SIG-M5 treated with dmso at 0.1 percent for 504 hours (cell line): ENCODE measurements at regions not wholly inside any gene's neighbourhood (a gene's known extent, or its start where the extent isn't known, plus 50 kb on each side); places are given as distances from the start of the nearest gene placed in this dataset.

Experiments
- DNase-seq: peaks from one replicate; lab custom pipeline; 2025; ENCODE audit not compliant: unreplicated experiment; lab: John Stamatoyannopoulos, UW

DNA sequence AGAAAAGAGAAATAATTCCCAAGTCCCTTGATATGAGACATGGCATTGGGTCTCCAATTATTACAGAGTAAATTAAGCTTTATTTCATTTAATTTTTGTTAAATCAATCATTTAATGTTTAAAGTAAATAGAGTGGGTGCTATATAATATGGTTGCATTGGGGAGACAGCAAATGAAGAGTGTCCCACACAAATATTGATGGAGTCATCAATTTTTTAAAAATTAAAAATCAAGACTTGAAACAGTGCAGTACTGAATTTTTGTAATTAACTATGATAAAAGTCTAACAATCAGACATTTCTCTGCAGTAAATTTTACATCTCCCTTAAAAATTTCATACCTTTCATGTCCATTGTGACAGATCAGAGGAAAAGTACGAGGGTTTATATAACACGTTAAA is 193.9 kb upstream of the ID4 start:
- no peak for DNase-seq

DNA sequence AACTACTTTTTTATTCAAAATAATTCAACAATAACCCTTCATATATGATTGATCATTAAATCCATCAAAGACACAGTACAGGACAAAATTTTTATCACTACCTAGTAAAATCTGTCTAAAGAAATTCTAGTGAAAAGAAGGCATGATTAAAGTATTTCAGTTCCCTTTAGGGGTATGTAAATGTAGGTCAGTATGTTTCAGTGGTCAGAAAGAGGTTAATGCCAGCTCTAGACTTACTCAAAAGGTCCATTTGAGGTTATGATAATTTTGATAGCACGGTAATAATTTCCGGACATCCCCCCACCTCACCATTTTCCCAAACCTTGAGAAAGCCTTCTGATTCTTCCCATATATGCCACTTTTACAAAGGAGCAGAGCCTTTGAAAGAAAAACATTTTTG is 193.5 kb upstream of the ID4 start:
- DNase-seq: no peak

DNA sequence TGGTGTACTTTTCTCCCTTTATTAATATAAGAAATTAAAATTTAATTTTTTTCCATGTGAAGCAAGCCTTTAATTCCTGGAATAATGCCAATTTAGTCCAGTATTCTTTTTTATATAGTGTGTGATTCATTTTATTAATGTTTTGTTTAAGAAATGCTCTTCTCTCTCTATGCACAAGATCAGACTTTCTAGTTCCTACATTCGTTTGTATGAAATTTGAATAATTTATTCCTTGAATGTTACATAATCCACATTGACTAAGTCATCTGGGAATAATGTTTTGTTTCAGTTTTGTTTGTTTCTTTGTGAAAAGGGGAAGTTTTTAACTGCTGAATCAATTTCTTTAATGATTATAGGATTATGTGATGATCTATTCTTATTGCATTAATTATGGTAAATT is 181.4 kb upstream of the ID4 start:
- DNase-seq: no peak

DNA sequence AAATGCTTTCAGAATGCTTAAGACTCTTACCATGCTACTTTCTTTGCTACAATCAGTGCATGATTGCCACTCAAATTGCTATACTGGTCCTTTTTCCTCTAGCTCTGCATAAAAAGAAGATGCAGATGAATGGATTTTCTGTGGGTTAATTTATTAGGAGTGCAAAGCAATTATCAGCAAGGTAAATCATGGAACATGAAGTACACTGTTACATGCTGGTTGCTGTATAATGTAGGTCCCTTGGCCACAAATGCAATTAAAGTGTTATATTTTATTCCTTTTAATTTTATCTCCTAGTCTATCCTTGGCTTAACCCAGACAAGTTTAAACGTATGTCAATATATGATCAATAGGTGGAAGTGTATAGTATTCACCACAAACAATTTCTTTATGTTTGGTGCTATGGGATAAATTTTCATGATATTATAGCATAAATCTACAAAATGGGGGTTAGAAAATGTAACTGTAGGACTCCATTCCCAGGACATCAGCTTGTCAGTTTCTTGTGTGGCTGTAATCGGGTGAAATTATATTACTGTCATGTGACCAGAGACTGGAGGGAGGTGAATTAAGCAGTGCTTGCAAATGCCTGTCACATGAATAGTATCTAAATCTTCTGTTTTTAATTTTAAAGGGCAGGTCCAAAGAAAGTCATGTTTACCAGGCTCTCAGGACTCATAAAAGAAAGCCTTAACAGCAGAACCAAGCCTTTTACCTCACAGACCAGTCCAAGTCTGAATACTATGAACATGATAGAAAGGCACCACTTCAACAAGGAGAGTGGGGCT is 176.9 kb upstream of the ID4 start:
- no peak for DNase-seq

DNA sequence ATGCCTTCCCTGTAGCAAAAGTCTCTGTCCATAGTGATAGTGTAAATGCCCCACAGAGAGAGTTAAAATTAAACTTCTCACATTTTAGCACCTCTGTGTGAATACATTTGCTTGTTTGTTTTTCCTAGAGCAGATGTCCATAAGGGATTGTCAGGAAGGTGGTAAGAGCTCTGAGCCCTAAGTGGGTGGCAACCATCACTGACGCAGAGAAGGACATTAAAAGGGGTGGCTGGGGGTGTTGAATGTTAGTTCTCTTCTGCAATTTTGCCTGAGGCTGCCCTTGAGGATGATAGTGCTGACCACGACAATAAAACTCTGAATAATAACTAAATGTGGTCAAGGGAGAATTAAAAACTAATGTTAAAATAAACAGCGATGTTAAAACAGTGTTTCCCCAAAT is 174.3 kb upstream of the ID4 start:
- no peak for DNase-seq

DNA sequence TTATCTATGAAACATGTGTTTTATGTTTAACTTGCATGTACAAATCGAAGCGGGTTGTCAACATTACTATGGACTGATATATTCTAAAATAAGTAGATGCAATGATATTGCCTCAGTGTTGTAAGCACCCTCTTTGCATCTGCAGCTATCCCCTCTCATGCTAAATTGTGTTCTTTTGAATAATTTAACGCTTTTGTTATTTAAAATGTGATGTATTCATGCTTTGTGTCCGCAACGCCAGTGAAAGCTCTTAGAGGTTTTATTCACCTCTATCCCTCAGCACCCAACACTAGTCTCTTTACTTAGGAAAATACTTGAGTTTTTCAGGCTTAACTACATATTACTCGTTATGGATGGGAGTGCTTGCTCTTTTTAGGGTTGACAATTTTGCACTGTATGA is 173.7 kb upstream of the ID4 start:
- DNase-seq: no peak

DNA sequence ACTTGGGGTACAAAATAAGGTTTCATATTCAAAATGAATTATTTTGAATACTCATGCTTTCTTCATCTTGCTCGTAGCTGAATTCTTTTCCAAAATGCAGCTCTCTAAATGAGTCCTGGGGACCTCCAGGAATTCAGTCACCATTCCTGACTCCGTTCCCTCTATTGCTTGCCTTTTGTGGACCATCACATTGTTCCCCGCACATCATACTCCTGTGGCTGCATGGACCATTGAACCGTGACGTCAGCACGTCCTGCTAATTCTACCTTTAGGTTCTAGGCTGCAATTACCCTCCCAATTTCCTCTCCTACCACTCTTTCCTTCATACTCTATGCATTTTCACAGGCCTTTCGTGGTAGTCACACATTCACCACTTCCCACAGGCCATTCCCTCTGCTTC is 173.1 kb upstream of the ID4 start:
- no peak for DNase-seq

DNA sequence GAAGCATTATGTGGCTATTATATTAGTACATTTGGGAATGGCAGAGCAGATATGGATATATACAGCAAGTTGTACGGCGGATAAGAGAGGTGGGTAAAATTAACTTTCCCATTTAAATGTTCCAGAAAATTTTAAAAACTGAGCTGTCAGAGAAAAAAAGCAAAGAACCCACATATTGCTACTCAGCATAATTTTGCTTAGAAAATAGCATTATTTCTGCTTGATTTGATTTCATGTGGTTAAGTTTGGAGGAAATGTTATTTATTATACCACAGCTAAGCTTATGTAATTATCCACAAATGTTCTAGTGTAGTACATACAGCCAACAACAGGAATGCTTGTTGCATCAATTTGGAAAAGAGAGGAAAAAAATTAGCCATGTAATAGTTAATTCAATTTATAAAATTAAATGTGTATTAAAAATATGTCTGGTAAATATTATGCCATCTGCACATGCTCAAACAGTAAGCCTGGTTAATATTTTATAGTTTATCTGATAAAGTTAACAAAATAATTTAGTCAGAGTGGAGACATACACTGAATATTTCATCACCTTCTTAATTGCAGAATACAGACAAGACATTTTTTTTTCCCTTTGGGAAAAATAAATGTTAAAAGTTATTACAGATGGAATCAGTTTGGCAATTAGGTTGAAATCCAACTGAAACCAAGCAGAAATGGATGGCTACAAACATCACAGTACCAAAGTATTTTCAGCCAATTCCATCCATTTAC is 172.1 kb upstream of the ID4 start:
- DNase-seq: no peak

DNA sequence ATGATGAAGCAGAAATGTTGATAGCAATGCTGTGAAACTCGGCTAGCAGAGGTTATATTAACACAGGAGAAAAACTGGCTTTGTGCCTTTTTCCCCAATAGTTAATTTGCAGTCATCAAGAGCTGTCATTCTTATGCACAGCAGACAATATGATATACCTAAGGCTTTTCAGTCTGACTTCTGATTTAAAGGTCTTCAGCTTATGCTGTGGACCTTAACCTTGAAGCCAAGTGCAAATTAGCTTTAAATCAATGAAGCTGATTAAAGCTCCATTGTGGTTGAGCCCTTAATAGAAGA is 171.6 kb upstream of the ID4 start:
- no peak for DNase-seq

DNA sequence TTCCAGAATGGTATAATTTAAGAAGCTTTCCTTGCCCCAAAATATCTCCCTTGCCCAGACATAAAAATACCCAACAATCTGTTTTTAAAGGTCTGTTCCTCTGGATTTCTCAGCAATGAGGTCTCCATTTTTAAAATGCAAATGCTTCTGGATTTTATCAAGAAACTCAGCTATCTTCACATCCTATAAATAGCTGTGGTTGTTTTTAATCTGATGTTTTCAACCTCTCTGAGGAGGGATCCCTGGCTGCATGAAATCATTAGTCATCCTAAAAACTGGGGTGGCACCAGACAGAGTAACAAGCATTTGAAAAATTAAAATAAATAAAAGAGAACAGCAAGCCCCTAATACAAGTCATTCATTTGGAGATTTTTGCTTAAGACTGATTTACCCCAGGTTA is 168.5 kb upstream of the ID4 start:
- no peak for DNase-seq

DNA sequence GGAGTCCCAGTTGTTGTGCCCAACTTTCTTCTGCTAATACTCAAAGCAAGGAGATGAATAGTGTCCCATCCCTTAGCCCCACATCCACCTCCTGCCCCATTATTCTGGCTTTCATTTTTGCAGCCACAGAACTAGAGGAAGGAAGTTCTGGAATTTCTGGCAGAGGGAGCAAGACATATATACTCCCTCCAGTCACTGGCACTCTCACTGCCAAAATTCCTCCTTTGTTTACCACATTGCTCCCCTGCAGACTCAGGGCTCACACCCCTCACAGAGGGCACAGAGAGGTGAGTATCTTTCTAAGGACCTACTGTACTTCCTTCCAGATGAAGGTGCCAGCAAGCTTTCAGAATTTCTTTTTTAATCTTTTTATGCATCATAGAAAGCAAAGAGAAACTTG is 168.0 kb upstream of the ID4 start:
- no peak for DNase-seq

DNA sequence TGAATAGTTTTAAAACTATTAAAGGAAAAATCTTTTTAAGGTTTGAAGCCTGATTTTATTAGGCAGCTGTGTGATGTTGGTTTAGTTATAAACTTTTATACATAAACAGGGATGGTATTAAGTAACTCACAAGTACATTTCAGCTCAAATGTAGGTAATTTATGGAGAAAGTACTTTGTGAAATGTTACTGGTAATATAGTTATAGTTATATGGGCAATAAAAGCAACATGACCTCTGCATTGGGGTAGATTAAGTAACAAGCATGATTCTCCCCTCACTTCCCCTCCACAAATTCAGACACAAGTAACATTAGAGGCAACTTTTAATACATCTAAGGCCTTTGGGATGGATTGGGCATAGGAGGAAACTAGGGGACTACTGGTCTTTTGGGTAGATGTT is 154.3 kb upstream of the ID4 start:
- no peak for DNase-seq

DNA sequence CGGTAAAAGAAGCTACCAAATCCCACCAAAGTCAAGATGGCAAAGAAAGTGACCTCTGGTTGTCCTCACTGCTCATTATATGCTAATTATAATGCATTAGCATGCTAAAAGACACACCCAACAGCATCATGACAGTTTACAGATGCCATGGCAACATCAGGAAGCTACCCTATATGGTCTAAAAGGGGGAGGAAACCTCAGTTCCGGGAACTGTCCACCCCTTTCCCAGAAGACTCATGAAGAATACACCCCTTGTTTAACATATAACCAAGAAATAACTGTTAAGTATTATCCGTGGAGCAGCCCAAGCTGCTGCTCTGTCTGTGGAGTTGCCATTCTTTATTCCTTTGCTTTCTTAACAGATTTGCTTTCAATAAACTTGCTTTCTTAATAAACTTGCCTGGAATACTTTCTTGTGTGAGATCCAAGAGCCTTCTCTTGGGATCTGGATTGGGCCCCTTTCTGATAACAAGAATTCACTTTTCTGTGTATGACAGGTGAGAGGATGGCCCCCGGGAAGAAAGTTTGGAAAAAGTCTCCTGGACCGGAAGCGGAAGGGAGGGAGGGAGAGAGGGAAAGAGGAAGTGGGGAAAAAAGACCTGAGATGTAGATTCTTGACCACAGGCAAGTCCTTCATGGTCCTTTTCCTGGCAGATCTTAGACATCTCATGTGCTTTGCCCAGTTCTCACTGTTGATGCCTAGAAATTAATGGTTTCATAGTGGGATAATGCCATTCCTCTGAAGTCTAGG is 146.7 kb upstream of the ID4 start:
- no peak for DNase-seq

DNA sequence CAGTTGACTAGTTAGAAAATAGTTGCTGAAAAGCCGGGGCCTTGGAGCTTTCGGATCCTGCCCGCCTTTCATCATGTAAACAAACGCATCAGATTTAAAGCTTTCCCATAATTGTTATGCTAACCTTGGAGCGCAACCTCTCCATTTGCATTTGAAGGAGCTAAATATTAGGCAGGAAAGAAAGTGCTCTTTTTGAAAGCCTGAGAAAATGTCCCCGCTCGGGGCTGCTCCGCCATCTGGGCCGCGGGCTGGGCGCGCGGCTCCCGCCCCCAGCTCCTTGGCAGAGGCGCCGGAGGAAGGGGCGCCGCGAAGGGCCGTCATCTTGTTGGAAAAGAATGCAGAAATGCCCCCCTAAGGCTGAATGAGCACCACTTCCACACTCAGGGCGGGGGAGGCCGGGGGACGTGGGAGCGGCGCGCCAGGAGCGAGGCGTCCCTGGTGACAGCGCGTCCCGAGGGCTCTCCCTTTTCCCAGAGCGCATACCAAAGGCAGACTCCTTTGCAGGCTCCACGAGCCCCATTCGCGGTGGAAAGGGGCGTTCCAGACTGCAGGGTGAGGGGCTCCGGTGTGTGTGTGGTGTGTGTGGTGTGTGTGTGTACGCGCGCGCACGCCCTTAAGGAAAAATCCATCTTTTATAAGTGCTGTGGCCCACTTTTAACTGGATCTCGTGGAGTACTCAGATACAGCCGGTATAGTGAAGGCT is 145.6 kb upstream of the ID4 start:
- DNase-seq: no peak

DNA sequence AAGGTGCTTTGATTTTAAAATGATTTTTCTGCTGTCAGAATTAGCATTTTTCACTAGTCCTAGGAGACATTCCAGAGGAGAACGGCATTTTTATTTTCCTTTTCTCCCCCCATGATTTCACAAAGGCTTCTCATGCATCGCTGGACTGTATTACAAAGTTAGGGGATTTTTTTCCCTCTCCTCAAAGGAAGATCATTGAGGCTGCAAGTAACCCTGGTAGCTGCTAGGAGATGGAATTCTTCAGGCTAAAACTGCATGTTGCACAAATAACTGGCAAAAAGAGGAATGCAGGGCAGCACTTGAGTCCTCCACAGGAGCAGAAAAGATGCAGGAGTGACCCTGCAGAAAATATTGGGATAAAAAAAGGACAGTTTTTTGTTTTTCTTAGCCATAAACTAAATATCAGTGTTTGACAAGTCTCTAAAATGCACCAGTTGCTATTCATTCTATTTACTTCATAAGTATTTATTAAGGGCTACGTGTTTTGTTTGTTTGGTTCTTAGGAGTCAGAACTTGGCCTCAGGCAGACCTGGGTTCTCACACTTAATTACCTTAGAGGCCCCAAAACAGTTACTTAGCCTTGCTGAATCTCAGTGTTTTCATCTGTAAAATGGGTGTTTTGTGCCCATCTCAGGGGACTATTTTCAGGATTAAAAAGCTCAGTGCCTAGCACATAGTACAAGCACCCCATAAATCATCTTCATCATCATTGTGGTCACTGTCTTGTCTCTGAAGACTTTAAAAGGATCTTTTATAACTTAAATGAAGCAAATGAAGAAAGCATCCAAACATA is 144.5 kb upstream of the ID4 start:
- no peak for DNase-seq

DNA sequence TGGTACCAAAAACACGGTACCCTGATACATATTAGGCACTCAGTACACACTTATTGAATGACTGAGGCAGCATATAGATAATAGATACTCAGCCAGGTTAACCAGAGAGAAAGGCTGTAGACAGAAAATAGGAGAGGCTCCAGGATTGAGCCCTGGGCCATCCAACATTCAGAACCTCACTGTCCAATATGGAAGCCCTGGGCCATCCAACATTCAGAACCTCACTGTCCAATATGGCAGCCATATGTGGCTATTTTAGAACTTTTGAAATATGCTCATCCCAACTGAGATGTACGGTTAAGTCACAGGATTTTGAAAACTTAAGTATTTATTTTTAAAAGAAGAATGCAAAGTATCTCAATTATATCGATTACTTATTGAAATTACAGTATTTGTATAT is 142.5 kb upstream of the ID4 start:
- no peak for DNase-seq

DNA sequence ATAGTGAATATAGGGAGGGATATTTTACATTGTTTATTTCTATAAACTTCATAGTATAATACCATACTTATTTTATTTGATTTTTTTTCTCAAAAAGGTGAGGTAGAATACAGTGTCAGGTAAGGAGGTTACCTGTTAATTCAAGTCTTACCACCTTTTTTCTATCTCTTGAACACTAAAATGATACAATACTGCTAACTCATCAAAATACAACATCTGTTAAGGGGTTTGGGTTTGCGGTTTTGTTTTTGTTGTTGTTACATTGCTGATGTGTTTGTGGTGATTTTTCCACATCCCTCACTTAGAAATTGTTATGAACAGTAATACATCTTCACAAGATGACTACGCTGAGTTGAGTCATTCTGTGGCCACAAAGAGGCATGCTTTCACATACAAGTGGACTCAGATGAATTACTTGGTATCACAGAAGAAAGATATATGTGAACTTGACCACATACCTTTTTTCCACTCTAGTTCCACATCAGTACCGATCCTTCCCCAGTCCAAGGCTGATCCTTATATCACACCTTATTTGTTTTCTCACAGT is 139.4 kb upstream of the ID4 start:
- no peak for DNase-seq

DNA sequence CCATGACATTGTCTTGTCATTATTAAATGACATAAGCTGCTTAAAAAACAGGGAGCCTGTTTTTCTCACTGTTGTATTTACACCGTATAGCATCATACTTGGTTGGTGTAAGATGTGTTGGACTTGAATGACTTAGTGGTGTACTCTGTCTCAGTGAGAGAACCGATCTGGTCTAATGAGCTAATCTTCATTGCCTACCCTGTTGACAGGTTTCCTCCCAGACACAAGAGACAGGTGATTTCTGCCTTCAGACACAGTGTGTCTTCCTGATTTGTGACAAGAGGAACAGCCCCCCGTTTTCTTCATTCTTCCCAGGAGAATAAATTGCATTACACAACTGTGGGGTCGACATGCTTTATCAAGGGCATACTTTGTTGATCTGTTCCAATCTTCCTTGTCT is 137.2 kb upstream of the ID4 start:
- DNase-seq: no peak

DNA sequence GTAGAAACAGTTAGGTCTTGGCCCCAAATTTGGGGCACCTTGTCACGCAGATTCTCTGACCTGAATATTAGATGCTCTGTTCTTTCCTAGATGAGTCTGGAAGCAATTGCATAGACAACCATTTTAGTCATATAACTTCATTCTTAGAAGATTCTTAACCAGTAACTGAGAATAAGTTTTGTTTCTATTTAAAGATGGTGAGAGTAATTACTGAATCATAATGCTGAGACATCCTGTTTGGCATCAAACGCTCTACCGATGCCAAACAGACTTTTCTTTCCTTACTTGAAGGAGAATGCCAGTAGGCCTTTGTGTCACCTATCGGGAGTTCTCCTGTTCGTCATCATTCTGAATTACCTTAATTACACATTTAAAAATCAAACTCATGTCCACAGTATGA is 131.6 kb upstream of the ID4 start:
- DNase-seq: no peak

DNA sequence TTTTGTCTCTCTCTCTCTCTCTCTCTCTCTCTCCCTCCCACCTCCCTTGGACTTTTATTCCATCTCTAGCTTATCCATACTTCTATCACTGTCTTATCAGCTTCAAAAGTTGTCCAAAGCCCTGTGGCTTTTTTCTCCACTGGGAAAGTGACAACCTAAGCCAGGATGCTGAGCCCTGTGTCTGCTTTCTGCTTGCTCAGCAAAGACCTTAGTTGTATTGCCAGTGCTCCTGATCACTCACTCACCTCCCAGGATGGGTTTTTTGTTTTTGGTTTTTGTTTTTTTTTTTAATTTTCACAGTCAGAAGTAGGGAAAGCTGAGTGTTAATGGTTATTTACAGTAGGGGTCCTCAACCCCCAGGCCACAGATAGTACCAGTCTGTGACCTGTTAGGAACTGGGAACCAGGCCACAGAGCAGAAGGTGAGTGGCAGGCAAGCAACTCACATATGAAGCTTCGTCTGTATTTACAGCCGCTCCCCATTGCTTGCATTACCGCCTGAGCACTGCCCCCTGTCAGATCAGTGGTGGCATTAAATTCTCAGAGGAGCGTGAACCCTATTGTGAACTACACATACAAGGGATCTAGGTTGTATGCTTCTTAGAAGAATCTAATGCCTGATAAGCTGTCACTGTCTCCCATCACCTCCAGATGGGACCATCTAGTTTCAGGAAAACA is 125.0 kb upstream of the ID4 start:
- no peak for DNase-seq
